GM18517 (cell line): ENCODE measurements at regions not wholly inside any gene's neighbourhood (a gene's known extent, or its start where the extent isn't known, plus 50 kb on each side); places are given as distances from the start of the nearest gene placed in this dataset.
"Not testable (repeated sequence)": the region's sequence is repeated elsewhere in the genome, so short reads cannot be mapped to it uniquely, and the experiment has no call there.

Experiments used
- ATAC-seq: cut with Tn5 transposase; IDR thresholded peaks from one replicate; pipeline ENCODE4 v1.9.1; 2021; ENCODE audit warnings: mild to moderate bottlenecking, moderate library complexity; ENCODE audit not compliant: unreplicated experiment

DNA sequence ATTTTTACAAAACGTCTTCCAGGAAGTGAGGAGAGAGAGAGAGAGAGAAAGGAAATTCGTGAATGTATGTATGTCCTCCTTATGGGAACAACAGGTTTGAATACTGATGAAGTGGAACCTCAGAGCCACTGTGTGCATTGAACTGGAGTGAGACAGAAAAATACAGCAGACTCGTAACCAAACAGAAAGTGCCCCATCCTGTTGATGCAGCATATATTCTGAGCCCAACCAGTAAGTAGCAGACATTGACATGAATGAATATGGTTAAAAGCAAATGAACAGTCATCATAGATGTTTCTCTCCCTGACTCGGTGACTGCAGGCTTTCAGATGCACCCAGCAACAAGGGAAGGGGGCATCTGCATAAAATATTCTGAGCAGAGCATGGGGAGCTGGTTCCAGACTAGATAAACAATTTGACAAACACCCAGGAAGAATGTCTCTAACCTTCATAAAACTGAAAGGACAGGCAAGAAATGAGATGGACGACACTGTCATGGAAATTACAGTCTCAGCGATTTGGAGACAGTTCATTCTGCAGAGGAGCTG, 471.0 kb upstream of the PBX1 start:
- ATAC-seq: no peak

DNA sequence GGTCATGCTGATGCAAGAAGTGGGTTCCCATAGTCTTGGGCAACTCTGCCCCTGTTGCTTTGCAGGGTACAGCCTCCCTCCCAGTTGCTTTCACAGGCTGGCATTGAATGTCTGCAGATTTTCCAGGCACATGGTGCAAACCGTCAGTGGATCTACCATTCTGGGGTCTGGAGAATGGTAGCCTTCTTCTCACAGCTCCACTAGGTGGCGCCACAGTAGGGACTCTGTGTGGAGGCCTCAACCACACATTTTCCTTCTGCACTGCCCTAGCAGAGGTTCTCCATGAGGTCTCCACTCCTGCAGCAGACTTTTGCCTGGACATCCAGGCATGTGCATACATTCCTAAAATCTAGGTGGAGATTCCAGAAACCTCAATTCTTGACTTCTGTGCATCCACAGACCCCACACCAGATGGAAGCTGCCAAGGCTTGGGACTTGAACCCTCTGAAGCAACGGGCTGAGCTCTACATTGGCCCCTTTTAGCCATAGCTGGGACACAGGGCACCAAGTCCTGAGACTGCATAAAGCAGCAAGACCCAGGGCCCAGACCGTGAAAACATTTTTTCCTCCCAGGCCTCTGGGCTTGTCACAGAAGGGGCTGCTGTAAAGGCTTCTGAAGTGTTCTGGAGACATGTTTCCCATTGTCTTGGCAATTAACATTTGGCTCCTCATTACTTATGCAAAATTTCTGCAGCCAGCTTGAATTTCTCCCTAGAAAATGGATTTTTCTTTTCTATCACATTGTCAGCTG, 466.2 kb upstream of the PBX1 start:
- ATAC-seq: no peak

- ATAC-seq: no peak
These were observed 465.4 kb upstream of the PBX1 start for GRCh38 chr1:164093543-164093942.

DNA sequence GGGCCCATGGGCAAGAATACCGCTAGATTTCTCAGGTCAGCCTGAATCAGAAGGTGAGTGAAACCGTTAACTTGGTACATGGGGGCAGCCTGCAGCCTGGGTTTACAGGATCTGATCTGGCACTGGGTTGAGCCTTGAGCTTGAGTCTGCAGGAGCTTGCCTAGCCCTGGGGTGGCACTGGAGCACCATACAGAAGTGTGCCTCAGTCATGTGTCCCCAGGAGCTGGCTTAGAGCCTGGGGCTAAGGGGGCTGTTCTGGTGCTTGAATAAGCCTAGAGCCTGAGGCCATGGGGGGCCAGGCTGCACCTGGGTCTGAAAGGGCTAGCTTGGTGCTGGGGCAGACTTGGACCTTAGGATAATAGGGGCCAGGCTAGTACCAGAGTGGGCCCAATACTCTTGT, 457.2 kb upstream of the PBX1 start:
- ATAC-seq: no peak

DNA sequence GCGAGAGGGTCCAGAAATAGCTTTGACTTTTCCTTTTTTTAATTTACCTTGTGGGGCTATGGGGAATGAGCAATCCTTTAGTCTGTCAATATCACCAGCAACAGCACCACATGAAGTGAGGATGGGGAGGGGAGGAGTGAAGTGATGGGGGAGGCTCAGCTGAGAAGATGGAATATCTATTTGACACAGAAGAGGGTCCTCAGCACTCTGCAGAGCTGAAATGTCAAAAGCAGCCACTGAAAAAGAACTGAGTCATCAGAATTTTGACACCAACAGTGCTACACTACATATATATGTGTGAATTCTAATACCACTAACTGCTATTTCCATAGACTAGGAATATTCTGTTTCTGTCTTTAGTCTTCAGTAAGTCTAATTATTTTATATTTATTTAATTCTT, 427.0 kb upstream of the PBX1 start:
- no peak for ATAC-seq

- ATAC-seq: no peak
These were observed 421.6 kb upstream of the PBX1 start for GRCh38 chr1:164137273-164137925.

DNA sequence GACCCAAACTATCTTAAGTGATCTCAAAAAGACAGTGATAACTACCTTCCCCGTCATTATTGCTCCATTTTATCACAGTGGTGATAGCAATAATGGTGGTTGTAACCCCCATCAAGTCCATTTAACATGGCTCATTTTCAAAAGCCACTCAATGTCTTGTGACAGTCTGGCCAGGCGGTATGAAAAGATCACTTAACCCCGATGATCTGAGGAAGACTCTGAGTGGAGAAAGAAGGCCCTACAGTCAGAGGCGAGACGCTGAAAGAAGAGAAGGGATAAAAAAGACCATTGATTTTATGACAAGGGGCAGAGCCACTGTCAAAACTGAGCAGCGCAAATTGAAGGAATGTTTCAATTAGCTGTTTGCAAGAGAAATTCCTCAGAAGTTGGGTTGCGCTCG, 417.2 kb upstream of the PBX1 start:
- no peak for ATAC-seq

DNA sequence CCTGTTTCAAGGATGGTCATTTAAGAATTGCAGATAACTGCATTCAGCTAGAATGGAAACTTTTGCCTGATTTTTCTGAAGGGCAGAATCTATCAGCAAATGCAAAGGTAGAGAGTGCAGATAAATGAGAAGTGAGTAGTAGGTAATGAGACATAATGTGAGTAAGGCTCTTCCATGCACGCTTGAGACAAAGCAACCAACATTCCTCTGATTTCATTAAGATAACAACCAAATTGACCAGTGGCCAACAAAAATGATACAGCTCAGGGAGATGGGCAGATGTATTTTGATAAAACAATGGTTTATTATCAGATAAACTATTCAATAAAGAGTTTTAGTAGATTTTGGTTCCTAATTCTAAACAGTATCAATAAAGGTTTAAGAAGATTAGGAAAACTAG, 404.4 kb upstream of the PBX1 start:
- ATAC-seq: no peak

GRCh38 chr1:164155347-164155746, 403.6 kb upstream of the PBX1 start:
- ATAC-seq: no peak

- no peak for ATAC-seq
These were observed 395.6 kb upstream of the PBX1 start for GRCh38 chr1:164163289-164163849.

- no peak for ATAC-seq
These were observed 393.5 kb upstream of the PBX1 start for GRCh38 chr1:164165466-164165865.

GRCh38 chr1:164166454-164166853, 392.5 kb upstream of the PBX1 start:
- ATAC-seq: not testable (repeated sequence)

- no peak for ATAC-seq
These were observed 381.9 kb upstream of the PBX1 start for GRCh38 chr1:164177118-164177517.

- ATAC-seq: no peak
These were observed 378.2 kb upstream of the PBX1 start for GRCh38 chr1:164180824-164181223.

DNA sequence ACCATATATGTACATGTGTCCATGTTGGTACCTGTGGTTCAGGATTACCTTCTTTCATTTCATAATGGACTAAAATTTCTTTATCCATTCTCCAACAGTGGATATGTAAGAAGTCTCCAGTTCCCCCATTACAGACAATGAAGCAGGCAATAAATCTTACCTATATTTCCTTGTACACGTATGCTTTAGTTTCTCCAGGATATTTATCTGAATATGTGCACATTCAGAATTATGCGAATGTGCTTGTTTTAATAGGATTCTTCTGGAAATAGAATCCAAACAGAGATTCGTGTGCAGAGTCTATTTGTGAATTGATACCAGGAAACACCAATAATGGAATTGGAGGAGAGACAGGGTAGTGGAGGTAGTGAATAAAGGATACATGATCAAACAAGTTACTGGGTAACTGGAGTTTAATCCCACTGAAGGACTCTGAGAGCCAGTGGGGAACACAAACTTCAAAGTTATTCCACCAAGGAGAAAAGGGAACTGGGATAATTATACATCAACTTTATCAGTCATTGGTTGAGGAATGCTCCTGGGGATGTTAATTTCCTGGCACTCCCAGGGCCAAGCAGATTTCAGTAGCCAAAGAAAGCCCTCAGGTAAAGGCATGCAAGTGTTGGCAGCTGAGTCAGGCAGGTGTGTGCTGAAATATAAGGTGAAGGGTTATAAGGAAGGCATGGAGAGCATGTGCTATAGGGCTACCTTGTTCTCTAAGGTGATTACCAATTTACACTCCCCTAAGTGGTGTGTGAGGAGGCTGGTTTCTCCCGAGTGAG, 374.9 kb upstream of the PBX1 start:
- ATAC-seq: no peak

DNA sequence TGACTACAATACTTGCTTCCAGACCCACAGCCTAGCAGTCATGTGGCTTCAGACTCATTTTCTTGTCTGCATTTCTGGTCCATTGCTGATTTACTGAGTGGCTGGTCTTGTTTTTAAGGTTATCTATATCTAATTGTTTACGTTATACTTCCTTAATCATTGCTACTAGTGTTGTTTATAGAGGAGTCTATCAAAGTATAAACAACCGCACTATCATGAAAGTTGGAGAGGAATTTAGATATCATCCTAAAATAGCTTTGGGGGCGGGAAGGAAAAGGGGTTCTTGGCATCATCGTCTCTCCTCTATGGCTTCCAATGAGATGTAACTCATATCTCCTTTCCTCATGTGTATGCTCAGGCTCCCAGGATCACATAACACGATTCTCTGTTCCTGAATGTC, 372.1 kb upstream of the PBX1 start:
- ATAC-seq: no peak

DNA sequence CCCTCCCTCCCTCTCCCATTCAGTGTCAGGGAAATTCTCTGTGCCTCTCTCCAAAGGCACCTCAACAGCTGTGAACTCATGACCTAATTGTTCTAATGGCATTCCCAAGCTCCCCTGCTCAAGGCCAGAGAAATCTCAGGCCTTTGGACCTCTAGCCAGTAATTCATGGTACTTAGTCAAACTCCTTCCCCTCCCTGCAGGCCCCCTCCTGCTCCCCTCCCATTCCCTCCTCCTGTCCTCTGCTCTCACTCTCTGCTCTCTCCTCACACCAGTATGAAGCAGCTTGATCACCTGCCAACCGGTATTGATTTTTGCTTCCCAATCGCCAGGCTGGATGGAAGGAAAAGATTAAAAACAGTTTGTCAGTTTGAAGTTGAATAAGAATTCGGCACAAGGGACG, 370.5 kb upstream of the PBX1 start:
- ATAC-seq: no peak

- no peak for ATAC-seq
These were observed 367.8 kb upstream of the PBX1 start for GRCh38 chr1:164191191-164191590.

- ATAC-seq: no peak
These were observed 348.7 kb upstream of the PBX1 start for GRCh38 chr1:164210211-164210739.

DNA sequence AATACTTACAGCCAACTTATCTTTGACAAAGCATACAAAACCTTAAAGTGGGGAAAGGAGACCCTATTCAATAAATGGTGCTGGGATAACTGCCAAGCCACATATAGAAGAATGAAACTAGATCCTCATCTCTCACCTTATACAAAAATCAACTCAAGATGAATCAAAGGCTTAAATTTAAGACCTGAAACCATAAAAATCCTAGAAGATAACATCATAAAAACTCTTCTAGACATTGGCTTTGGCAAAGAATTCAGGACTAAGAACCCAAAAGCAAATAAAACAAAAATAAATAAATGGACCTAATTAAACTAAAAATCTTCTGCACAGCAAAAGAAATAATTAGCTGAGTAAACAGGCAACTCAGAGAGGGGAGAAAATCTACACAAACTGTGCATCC, 335.6 kb upstream of the PBX1 start:
- no peak for ATAC-seq

- ATAC-seq: no peak
These were observed 334.0 kb upstream of the PBX1 start for GRCh38 chr1:164225011-164225410.
